T1000 (cell line): ENCODE measurements at regions not wholly inside any gene's neighbourhood (a gene's known extent, or its start where the extent isn't known, plus 50 kb on each side); places are given as distances from the start of the nearest gene placed in this dataset.
"Not testable (repeated sequence)": the region's sequence is repeated elsewhere in the genome, so short reads cannot be mapped to it uniquely, and the experiment has no call there.

Experiments
- DNase-seq: peaks from one replicate; lab custom pipeline; 2025; ENCODE audit warnings: mixed read lengths; lab: John Stamatoyannopoulos, UW

GRCh38 chr1:121519042-121519755, 334.4 kb downstream of the SRGAP2C start:
- DNase-seq, result no peak

GRCh38 chr1:121519756-121520286, 335.0 kb downstream of the SRGAP2C start:
- DNase-seq, result not testable (repeated sequence)

GRCh38 chr1:121522061-121522759, 337.4 kb downstream of the SRGAP2C start:
- DNase-seq, result no peak

- DNase-seq, result not testable (repeated sequence)
Measured at GRCh38 chr1:121523112-121523511, 338.3 kb downstream of the SRGAP2C start.

DNA sequence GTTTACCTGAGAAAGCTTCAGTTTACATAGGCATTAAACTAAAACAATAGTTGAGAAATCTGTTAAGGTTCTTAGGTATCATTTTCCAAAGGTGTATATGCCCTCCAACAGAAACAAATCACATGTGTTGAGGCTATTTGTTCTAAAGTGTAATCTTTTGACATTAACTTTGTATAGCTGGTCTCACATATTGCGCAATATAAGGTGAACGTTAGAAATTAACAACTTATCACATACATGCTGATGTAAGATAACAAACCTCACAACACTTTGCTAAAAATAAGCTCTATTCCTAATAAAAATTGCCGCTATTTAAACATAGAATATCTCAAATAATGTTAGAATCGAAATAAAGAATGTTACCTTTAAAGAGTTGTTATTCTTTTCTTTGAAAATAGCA, 340.6 kb downstream of the SRGAP2C start:
- DNase-seq, result no peak

- DNase-seq, result not testable (repeated sequence)
Measured at GRCh38 chr1:121528958-121529357, 344.2 kb downstream of the SRGAP2C start.

GRCh38 chr1:121530026-121530425, 345.3 kb downstream of the SRGAP2C start:
- DNase-seq, result not testable (repeated sequence)

DNA sequence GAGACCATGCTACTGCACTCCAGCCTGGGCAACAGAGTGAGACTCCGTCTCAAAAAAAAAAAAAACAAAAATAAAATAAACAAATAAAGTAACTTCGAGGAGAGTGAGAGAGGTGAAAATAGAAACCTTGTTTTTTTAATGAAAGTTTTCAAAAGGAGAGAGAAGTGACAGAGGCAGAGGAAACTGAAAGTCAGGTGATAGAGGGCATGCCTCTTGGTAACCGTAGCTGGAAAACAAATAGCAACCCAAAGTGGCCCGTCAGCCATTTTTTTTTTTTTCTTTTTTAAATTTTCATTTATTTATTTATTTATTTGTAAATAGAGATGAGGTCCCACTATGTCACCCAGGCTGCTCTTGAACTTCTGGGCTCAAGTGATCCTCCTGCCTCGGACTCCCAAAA, 347.0 kb downstream of the SRGAP2C start:
- DNase-seq, result not testable (repeated sequence)

- DNase-seq, result not testable (repeated sequence)
Measured at GRCh38 chr1:121538148-121538547, 353.4 kb downstream of the SRGAP2C start.

- no peak for DNase-seq
Measured at GRCh38 chr1:121538943-121539575, 354.3 kb downstream of the SRGAP2C start.

GRCh38 chr1:121543988-121544387, 359.2 kb downstream of the SRGAP2C start:
- not testable (repeated sequence) for DNase-seq

- no peak for DNase-seq
Measured at GRCh38 chr1:121544500-121544899, 359.7 kb downstream of the SRGAP2C start.

DNA sequence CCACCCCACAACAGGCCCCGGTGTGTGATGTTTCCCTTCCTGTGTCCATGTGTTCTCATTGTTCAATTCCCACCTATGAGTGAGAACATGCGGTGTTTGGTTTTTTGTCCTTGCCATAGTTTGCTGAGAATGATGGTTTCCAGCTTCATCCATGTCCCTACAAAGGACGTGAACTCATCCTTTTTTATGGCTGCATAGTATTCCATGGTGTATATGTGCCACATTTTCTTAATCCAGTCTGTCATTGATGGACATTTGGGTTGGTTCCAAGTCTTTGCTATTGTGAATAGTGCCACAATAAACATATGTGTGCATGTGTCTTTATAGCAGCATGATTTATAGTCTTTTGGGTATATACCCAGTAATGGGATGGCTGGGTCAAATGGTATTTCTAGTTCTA, 361.1 kb downstream of the SRGAP2C start:
- DNase-seq, result not testable (repeated sequence)

DNA sequence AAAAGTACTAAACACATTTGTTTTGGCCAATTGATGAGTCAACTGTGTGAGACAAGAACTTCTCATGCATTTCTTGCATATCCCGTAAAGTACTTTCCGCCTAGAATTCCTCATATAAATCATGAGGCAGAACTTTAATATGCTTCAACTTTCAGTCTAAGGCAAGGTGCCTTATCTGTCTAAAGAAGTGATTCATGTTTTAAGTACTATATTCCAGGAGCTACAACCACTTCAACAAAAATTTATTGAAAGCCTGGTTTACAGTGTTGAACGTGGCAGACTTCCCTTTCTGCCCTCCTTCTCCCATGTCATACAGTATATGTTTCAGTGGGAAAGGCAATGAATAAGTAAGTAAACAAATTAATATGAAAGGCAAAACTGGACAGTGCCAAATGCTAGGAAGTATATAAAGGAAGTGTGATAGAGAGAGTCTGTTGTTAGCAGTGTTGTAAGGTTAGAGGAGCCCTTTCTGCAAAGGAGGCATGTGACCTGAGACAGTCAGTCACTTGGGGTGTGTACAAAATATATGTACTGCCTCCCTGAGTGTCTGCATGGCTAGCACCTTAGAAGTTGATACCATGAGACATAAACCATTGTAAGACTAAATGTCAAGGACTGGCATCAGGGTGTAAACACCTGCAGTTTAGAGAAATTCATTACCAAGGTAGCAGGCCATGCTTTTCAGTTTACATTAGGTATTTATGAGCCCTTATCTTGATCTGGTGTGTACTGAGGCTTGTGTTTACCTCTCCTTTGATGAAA, 362.2 kb downstream of the SRGAP2C start:
- peak; percentile 4 for DNase-seq

DNA sequence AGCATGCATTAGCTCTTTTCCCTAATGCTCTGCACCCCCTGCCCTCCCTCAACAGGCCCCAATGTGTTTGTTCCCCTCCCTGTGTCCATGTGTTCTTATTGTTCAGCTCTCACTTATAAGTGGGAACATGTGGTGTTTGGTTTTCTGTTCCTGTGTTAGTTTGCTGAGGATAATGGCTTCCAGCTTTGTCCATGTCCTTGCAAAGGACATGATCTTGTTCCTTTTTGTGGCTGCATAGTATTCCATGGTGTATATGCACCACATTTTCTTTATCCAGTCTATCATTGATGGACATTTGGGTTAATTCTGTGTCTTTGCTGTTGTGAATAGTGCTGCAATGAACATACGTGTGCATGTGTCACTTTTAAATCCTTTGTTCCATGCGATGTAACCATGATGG, 363.0 kb downstream of the SRGAP2C start:
- DNase-seq, result not testable (repeated sequence)

DNA sequence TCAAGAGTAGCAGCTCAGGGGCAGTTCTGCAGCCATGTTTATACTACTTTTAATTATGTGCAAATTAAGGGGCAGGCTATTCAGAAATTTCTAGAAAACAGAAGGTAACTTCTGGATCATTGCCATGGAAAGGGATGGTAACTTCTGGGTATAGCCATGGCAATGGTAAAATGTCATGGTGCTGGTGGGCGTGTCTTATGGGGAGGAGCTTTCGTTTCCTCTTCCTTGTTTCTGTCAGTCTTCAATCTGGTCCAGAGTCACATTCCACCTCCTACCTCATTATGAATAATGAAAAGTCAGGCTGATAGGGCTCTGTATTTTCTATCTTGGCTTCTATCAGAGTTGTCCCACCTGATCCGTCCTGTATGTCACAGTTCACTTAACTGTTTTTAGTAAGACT, 366.0 kb downstream of the SRGAP2C start:
- not testable (repeated sequence) for DNase-seq

DNA sequence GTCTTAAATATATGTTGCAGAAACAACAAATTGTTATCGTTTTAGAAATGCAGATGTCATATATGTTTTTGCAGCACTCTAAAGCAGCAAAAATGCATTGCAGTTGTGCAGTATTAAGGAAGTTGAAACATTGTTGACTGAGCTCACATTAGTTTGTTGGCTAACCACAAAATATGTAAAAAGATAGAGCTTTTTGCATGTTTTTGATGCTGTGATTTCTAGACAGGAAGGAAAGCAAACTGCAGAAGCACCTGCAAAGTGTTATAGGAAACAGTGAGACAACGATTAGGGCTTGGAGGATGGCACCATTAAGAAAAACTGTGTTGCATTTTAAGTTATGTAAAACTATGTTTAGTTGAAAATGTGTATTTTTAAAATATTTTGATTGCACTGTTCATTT, 366.7 kb downstream of the SRGAP2C start:
- DNase-seq, result not testable (repeated sequence)

DNA sequence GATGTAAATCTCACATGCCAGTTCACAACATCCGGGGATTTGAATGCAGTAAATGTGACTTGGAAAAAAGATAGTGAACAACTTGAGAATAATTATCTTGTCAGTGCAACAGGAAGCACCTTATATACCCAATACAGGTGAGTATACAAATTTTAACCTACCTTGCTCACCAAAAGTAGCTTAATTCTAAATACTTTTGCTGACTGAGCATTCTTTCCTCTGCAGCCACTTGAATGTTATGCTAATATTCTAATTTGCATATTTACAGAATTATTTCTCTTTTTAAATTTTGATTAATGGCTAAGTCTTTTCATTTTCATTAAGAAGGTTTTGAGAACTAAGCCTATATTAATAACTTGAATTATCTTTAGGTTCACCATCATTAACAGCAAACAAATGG, 371.8 kb downstream of the SRGAP2C start:
- not testable (repeated sequence) for DNase-seq

DNA sequence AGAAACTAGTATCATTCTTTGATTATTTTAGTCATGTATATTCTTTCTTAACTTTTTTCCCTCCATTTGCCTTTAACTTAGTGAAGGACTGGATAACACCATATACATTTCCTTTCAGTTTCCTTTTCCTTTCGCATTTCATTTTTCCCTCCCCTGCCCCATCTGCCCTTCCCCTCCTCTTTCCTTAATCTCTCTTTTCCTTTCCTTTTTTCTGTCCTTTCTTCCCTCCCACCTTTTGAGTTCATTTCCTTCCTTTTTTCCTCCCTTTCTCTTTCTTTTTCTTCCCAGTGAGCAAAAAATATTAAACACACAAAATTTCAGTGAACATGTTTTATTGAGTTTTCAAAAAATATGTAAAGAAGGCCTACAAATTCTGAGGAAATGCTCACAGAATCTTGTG, 373.3 kb downstream of the SRGAP2C start:
- DNase-seq, result not testable (repeated sequence)

DNA sequence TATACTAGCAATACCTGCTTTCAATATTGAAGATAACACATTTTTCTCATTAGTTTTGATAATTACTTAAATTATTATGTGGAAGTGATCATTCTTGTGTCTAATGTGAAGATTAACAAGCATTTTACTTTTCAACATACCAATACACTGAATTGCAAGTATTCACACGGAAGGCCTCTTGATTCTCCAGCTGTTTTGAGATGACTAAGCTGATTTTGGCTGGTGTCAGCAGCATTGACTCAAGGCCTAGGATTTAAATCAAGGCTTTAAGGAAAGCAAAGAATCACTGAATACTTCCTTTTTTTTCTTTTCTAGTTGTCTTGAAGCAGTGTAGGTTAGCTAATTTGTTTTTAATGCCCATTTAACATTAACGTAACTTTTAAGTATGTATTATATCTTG, 373.7 kb downstream of the SRGAP2C start:
- no peak for DNase-seq

- DNase-seq, result no peak
Measured at GRCh38 chr1:121566346-121566745, 381.6 kb downstream of the SRGAP2C start.

- DNase-seq, result no peak
Measured at GRCh38 chr1:121569428-121569827, 384.7 kb downstream of the SRGAP2C start.
